Duodenal mucosa (tissue), 2 donors: ENCODE measurements at regions not wholly inside any gene's neighbourhood (a gene's known extent, or its start where the extent isn't known, plus 50 kb on each side); places are given as distances from the start of the nearest gene placed in this dataset.
"Not testable (repeated sequence)": the region's sequence is repeated elsewhere in the genome, so short reads cannot be mapped to it uniquely, and the experiment has no call there.

Experiments
- H3K27ac ChIP-seq: one replicate; pipeline ENCODE4 v1.7.0; 2013; ENCODE audit warnings: low read depth, low read length
- H3K27me3 ChIP-seq, 2 donors: one replicate each; pipeline ENCODE4 v1.7.0; 2013; ENCODE audit warnings: low read length in 2 of 2, control low read depth in 1 of 2; ENCODE audit not compliant: insufficient read depth in 2 of 2, control insufficient read depth in 1 of 2
- H3K36me3 ChIP-seq, 2 donors: one replicate each; pipeline ENCODE4 v1.7.0; 2013; ENCODE audit warnings: low read length in 2 of 2, control low read depth in 1 of 2; ENCODE audit not compliant: insufficient read depth in 2 of 2, control insufficient read depth in 1 of 2
- H3K4me1 ChIP-seq, 2 donors: one replicate each; pipeline ENCODE4 v1.7.0; 2013; ENCODE audit warnings: low read length in 2 of 2, control low read depth in 1 of 2; ENCODE audit not compliant: insufficient read depth in 2 of 2, control insufficient read depth in 1 of 2
- H3K4me3 ChIP-seq, 2 donors: one replicate each; pipeline ENCODE4 v1.7.0; 2013; ENCODE audit warnings: low read length in 2 of 2, low read depth in 1 of 2
- H3K9ac ChIP-seq, 2 donors: one replicate each; pipeline ENCODE4 v1.7.0; 2013; ENCODE audit warnings: low read length in 2 of 2, low read depth in 1 of 2
- H3K9me3 ChIP-seq, 2 donors: one replicate each; pipeline ENCODE4 v1.7.0; 2013; ENCODE audit warnings: low read length in 2 of 2, control low read depth in 1 of 2; ENCODE audit not compliant: control insufficient read depth in 1 of 2

DNA sequence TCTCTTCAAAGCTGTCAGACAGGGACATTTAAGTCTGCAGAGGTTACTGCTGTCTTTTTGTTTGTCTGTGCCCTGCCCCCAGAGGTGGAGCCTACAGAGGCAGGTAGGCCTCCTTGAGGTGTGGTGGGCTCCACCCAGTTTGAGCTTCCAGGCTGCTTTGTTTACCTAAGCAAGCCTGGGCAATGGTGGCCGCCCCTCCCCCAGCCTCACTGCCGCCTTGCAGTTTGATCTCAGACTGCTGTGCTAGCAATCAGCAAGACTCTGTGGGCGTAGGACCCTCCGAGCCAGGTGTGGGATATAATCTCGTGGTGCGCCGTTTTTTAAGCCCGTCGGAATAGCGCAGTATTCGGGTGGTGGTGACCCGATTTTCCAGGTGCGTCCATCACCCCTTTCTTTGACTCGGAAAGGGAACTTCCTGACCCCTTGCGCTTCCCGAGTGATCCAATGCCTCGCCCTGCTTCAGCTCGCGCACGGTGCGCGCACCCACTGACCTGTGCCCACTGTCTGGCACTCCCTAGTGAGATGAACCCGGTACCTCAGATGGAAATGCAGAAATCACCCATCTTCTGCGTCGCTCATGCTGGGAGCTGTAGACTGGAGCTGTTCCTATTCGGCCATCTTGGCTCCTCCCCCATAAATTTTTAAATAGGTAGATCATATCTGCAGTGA, 785.1 kb downstream of the TDRD15 start:
- H3K27ac ChIP-seq, H3K27me3 ChIP-seq, H3K36me3 ChIP-seq, H3K4me1 ChIP-seq, H3K9ac ChIP-seq, H3K4me3 ChIP-seq, H3K9me3 ChIP-seq: not testable (repeated sequence)

DNA sequence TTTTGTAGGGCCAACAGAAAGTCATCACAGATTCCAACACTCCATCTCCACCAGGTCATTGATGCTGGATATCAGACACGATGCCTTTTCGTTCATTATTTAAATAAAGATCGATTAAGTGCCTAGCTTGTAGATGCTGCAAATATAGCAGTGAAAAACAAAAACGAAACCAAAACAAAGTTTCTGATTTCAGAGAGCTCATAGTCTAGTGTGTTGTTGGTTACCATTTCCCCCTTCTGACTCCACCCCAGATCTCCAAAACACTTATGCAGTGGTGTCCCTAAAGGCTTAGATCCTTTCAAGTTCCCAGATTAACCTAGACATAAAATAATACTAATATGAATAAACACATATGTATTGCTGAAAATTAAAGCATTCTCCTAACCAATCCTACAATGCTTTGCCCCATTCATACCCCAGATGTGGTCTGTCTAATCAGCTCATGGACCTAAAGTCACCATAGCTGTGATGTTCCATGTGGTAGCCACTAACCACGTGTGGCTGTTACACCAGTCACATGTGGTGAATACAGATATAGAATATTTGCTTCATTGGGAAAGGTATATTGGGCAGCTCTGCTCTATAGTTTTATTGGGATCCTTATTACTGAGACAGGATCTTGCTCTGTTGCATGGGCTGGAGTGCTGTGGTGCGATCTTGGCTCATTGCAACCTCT, 787.2 kb downstream of the TDRD15 start:
- Histone ChIP-seq H3K36me3 (no peaks in the 10 kb centered on the region), H3K4me1 (no peaks in the 10 kb centered on the region), H3K27me3 (no peaks in the 10 kb centered on the region), H3K9me3 (peaks cover 0 to 2% of the 10 kb centered on the region in 2 donors), H3K4me3 (no peak overlapping the region), H3K9ac (no peak overlapping the region), H3K27ac (no peak overlapping the region)

DNA sequence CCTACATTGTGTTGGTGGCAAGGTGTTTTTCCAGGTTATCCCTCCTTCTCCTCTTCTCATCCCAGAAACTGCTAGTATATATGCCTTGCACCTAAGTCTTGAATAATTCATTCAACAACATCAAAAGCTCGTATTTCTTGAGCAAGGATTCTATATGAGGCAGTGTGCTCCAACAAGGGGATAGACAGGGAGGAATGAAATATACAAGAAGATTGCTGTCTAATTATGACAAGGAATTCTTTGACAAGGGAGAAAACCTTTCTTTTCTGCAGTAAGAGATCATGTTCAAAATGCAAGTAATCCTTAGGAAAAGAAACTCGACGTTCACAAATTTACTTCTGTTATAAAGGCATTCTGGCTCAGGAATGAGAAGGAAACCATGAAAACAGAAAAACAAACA, 788.6 kb downstream of the TDRD15 start:
- Histone ChIP-seq H3K27ac (no peak overlapping the region), H3K4me3 (no peak overlapping the region), H3K4me1 (no peaks in the 10 kb centered on the region)

DNA sequence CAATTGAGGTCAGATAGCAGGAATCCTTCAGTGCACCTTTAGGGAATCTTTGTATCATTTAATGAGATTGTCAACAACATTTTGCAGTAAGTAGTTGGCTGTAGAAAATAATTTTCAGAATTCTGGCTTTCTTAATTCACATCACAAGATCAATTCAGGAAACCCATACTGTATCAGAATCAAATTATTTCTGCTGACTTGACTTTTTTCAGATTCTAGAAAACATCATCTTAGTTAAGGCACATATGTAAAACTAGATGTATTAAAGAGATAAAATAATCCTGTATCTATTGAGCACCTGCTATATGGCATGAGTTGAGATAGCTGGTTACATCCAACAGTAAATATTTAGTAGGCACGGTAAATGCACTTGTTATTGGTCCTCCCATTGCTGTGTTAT, 791.4 kb downstream of the TDRD15 start:
- Histone ChIP-seq H3K36me3 (no peaks in the 10 kb centered on the region), H3K4me3 (no peak overlapping the region), H3K27ac (no peak overlapping the region), H3K27me3 (no peaks in the 10 kb centered on the region), H3K9me3 (peaks cover 2 to 3% of the 10 kb centered on the region in 2 donors), H3K4me1 (no peaks in the 10 kb centered on the region), H3K9ac (no peak overlapping the region)

More for the DNA sequence above, 788.6 kb downstream of the TDRD15 start:
- H3K9ac ChIP-seq = no peak overlapping the region
- H3K9me3 ChIP-seq = peaks cover 2 to 3% of the 10 kb centered on the region in 2 donors
- no peaks in the 10 kb centered on the region for H3K36me3 ChIP-seq
- H3K27me3 ChIP-seq = no peaks in the 10 kb centered on the region

DNA sequence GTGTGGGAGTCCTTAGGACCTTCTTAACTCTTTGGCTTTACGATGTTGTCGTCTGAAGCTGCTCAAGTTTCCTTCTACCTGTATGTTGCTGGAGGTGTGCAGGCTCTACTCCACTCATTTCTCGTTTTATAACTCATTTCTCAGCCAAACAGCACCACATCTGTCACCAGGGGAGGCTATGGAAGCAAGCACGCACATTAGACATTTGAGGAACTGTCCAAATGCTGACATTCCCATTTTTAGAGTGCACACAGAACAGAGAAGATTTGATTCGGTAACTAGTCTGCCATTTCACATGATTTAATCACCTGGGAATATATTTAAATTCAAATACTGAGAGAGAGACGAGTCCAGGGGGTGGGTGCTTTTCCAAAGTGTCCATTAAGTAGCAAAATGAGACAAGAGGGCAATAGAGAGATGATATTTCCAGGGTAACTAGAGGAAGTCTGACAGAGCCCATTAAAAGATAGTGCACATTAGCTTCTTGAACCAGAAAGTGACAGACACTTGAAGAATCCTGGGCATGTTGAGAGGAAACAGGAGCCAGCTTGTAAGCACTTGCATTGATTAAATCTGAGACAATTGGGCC, 793.3 kb downstream of the TDRD15 start:
- Histone ChIP-seq H3K9me3 (peaks cover 0 to 3% of the 10 kb centered on the region in 2 donors), H3K27me3 (no peaks in the 10 kb centered on the region), H3K27ac (no peak overlapping the region), H3K36me3 (no peaks in the 10 kb centered on the region), H3K4me1 (no peaks in the 10 kb centered on the region), H3K4me3 (no peak overlapping the region), H3K9ac (no peak overlapping the region)

DNA sequence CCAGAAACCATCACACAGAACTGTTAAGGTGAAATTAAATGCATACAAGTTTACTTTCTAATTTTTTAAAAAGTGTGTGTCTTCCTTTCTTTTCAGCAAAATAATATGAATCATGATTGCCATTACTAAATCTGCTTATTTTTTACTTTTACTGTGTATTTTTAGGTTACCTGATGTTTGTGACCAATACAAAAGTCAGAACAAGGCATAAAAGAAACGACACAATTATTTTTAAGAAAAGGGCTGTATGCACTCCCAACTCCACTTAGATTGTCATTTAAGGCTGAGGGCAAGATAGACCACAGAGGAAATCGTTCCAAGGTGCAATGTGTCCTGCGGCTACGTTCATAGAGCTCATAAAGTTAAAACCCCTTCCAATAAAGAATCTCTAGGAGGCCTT, 797.0 kb downstream of the TDRD15 start:
- no peak overlapping the region for H3K4me3 ChIP-seq
- H3K36me3 ChIP-seq = no peaks in the 10 kb centered on the region
- no peak overlapping the region for H3K27ac ChIP-seq
- H3K9me3 ChIP-seq = peaks cover 0 to 8% of the 10 kb centered on the region in 2 donors
- H3K9ac ChIP-seq = no peak overlapping the region
- no peaks in the 10 kb centered on the region for H3K27me3 ChIP-seq
- no peaks in the 10 kb centered on the region for H3K4me1 ChIP-seq

DNA sequence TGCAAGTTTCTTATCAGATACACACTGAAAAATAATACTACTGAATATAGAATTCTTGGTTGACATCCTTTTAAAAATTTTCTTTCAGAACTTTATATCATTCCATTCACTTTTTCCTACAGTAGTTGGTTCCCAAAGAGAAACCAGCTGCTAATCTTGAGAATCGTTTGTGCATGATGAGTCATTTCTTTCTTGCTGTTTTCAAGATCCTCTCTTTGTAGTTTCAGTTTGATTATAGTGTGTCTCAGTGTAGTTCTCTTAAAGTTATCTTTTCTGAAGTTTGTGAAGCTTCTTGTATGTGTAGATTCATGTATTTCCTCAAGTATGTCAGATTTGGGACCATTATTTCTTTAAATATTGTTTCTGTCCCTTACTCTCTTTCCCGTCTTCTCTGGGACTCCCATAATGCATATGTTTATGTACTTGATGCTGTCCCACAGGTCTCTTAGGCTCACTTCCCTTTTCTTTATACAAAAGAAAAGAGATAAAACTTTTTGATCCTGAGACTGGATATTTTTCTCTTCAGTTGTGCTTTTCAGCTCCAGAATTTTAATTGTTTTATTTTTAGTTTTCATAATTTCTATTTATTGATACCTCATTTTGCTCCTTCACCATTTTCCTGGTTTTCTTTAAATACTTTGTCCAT, 801.0 kb downstream of the TDRD15 start:
- no peaks in the 10 kb centered on the region for H3K4me1 ChIP-seq
- no peaks in the 10 kb centered on the region for H3K36me3 ChIP-seq
- H3K4me3 ChIP-seq = no peak overlapping the region
- H3K27me3 ChIP-seq = no peaks in the 10 kb centered on the region
- no peak overlapping the region for H3K27ac ChIP-seq
- H3K9ac ChIP-seq = no peak overlapping the region
- peaks cover 2 to 8% of the 10 kb centered on the region in 2 donors for H3K9me3 ChIP-seq

DNA sequence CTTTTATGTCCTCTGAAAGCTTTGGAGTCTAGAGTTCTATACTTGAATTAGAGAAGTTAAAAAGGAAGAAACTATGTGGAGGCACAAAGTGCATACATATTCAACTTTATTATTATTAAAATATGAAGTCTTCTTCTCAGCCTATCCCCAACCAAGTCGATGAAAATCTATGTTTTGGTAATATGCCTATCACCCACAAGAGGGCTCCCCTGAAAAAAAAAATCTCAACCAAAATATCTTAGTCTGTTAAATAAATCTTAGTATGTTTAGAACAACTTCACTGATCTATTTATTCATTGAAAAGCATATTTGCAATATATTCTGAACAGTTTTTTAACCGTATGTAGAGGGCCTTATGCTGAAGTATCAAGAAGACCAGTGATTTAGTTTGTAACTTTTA, 804.5 kb downstream of the TDRD15 start:
- Histone ChIP-seq H3K4me1 (no peaks in the 10 kb centered on the region), H3K4me3 (no peak overlapping the region), H3K27me3 (no peaks in the 10 kb centered on the region), H3K9ac (no peak overlapping the region), H3K36me3 (no peaks in the 10 kb centered on the region), H3K9me3 (peaks cover 2 to 8% of the 10 kb centered on the region in 2 donors), H3K27ac (no peak overlapping the region)

DNA sequence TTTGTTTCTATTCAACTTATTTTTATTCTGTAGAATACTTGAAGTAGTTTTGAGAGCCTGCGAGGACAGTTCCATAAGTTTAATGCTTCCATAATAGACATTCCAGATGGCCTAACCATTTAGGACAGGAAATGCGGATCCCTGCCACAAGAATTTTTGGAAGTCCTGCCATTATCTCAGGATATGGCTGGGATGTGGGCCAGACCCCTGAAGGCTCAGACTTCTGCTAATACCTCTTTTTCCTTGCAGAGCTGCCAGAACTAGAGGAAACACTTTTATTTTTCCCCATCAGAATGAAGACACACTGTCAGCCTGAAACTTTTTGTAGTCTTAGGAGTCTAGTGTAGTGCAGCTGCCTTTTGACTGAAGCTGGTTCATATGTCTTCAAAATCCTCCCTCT, 806.5 kb downstream of the TDRD15 start:
- Histone ChIP-seq H3K27me3 (no peaks in the 10 kb centered on the region), H3K27ac (no peak overlapping the region), H3K9me3 (peaks cover 2 to 8% of the 10 kb centered on the region in 2 donors)

DNA sequence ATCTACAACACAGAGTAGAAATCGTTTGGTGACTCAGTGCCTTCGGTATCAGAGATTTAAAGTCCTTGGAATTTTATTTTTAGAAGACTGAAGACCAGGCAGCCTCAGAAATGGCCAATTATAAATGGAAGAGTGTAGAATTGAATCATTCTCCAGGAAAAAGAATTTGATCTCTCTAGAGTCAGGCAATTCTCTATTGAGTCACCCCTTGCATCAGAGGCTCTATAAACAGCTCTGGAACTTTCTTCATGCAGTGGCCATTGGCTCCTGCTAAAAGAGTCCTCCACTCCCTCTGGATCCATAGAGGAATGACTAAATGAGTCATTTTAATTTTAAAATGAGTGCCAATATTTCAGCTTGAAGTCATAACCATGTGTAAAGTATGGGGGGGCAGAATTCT, 816.2 kb downstream of the TDRD15 start:
- Histone ChIP-seq H3K27ac (no peak overlapping the region), H3K4me1 (no peaks in the 10 kb centered on the region), H3K27me3 (no peaks in the 10 kb centered on the region), H3K4me3 (no peak overlapping the region), H3K9me3 (peaks cover 0 to 3% of the 10 kb centered on the region in 2 donors), H3K9ac (no peak overlapping the region), H3K36me3 (no peaks in the 10 kb centered on the region)

More for the DNA sequence above, 806.5 kb downstream of the TDRD15 start:
- no peak overlapping the region for H3K4me3 ChIP-seq
- H3K9ac ChIP-seq = no peak overlapping the region
- H3K4me1 ChIP-seq = no peaks in the 10 kb centered on the region
- H3K36me3 ChIP-seq = no peaks in the 10 kb centered on the region
